Vagina (tissue), 2 donors: ENCODE measurements at regions not wholly inside any gene's neighbourhood (a gene's known extent, or its start where the extent isn't known, plus 50 kb on each side); places are given as distances from the start of the nearest gene placed in this dataset.
A peak's percentile ranks its signal among the peaks of the same experiment; 100 is the strongest.

Source experiments
- DNase-seq, 2 donors: peaks; one replicate each; pipeline ENCODE4 v3.0.0-alpha.2; 2017; ENCODE audit errors: extremely low spot score in 2 of 2
- H3K27ac ChIP-seq: fragments of 200-600 bp; sonication (generic); one replicate; pipeline ENCODE4 v1.5.1; 2019
- H3K27me3 ChIP-seq: fragments of 200-600 bp; sonication (generic); one replicate; pipeline ENCODE4 v1.5.1; 2019
- H3K36me3 ChIP-seq, 2 donors: fragments of 200-600 bp; sonication (generic); one replicate each; pipeline ENCODE4 v1.5.1; 2017 to 2019
- H3K4me1 ChIP-seq: fragments of 200-600 bp; sonication (generic); one replicate; pipeline ENCODE4 v1.5.1; 2019
- H3K4me3 ChIP-seq, 2 donors: fragments of 200-600 bp; sonication (generic); 1 replicate in 1 of 2; 2 replicates in 1 of 2; pipeline ENCODE4 v1.5.1; 2016 to 2019
- H3K9me3 ChIP-seq: fragments of 200-600 bp; sonication (generic); one replicate; pipeline ENCODE4 v1.5.1; 2019
- CTCF ChIP-seq, 3 experiments: fragments of 450-650 bp in 2 of 3; fragments of 200-600 bp in 1 of 3; sonication (generic) in 1 of 3; IDR thresholded peaks; one replicate each; pipeline ENCODE4 v1.5.1; 2017 to 2019; ENCODE audit warnings: antibody characterized with exemption in 3 of 3, mild to moderate bottlenecking in 2 of 3, moderate library complexity in 2 of 3
- POLR2A ChIP-seq, 2 donors: fragments of 450-650 bp; IDR thresholded peaks; one replicate each; pipeline ENCODE4 v1.6.1; 2017; ENCODE audit warnings: antibody characterized with exemption in 2 of 2, mild to moderate bottlenecking in 2 of 2, moderate library complexity in 2 of 2
- POLR2AphosphoS5 ChIP-seq, 2 donors: sonication (generic); formaldehyde crosslinking; IDR thresholded peaks; one replicate each; pipeline ENCODE4 v1.9.0; 2017; ENCODE audit warnings: antibody characterized with exemption in 2 of 2, mild to moderate bottlenecking in 2 of 2, low read depth in 1 of 2; ENCODE audit not compliant: insufficient read depth in 1 of 2
- intact Hi-C: fragments of 100-400 bp; cut with DNase I; formaldehyde crosslinking; loops from one replicate; pipeline ENCODE4 v1.15.1; 2023

DNA sequence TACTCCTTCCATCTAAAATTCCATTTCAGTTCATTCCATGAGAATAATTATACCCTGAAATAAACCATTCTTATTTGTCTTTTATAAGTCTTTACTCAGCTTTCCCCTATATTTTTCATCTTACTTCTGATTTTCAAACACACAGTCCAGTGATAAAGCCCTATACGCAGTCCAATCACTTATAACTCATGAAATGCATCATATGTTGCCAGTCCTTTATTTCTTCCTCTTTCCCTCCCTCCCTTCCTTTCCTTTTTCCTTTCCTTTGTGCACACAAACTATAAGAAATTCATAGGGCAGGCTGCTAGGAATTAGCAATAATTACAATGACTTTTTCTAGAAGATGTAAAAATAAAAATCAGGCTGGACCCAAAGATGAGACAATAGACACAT, 58.8 kb upstream of the RPS23 start:
- TF ChIP-seq CTCF (IDR thresholded peaks at IDR 0.05) (no peak), POLR2A (IDR thresholded peaks at IDR 0.05) (no peak), POLR2AphosphoS5 (IDR thresholded peaks at IDR 0.05; ENCODE audit: insufficient read depth in 1 of 2, low read depth in 1 of 2) (no peak)
- Histone ChIP-seq H3K36me3 (no peaks in the 10 kb centered on the region), H3K4me3 (no peak overlapping the region), H3K27ac (no peak overlapping the region), H3K9me3 (no peaks in the 10 kb centered on the region), H3K27me3 (no peaks in the 10 kb centered on the region), H3K4me1 (peaks cover 11% of the 10 kb centered on the region)
- intact Hi-C loops, result no loop called here
- DNase-seq, result no peak

DNA sequence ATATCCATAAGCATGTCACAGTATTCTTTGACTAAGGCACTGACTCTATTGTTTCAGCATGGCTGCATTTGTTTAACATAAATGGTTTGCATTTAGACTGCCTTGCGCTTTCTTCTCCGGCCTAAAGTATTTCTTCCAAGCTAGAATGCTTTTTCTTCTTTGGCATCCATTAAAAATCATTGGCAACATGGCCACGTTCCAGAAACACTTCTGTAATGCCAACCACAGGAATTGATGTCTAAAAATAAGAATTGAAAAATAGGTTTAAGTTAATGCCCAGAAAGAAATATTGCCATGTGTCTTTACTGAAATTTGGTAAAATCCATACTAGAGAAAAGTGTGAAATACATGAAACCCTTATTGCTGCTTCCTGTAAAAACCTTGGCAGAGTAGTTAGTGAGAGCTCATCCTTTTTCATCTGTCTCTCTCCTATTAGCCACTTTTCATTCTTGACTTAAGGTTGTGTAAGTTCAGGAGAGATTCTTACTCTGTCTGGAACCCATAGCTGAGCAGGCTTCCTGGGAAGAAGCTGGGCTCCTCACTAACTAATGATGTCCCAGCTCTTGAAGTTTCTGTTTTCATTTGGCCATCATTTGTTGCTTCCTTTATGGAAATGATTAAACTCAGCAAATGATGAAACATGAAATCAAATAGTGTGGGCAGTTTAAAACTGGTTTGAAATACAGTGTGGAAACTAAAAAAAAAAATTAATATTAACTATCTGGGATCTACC, 58.2 kb upstream of the RPS23 start:
- no peak for TF ChIP-seq POLR2A (IDR thresholded peaks at IDR 0.05)
- no peak for TF ChIP-seq POLR2AphosphoS5 (IDR thresholded peaks at IDR 0.05; ENCODE audit: insufficient read depth in 1 of 2, low read depth in 1 of 2)
- TF ChIP-seq CTCF (IDR thresholded peaks at IDR 0.05), result no peak
- H3K9me3 ChIP-seq, result no peaks in the 10 kb centered on the region
- peak overlapping the region; percentile 66 for H3K27ac ChIP-seq
- H3K36me3 ChIP-seq, result no peaks in the 10 kb centered on the region
- DNase-seq, result no peak
- H3K27me3 ChIP-seq, result no peaks in the 10 kb centered on the region
- peaks cover 11% of the 10 kb centered on the region for H3K4me1 ChIP-seq
- intact Hi-C loops, result no loop called here
- no peak overlapping the region for H3K4me3 ChIP-seq

DNA sequence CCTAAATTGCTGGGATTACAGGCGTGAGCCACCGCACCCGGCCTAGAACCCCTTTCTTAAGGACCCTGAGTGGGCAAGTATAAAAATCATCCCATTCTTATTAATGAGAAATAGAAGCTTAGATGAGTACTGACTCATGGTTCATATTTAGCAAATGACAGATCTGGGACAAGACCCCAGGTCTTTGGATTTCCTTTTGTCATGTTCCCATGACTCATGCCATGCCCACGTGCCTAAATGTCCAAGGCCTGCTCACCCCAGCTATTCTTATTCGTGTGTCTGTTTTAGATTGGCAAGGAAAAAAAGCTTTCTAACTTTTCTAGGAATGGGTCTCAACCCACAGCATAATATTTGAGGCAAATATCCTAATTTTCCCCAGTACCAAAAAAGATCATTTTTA, 57.7 kb upstream of the RPS23 start:
- no peaks in the 10 kb centered on the region for H3K9me3 ChIP-seq
- peaks cover 11% of the 10 kb centered on the region for H3K4me1 ChIP-seq
- intact Hi-C loops, result no loop called here
- DNase-seq, result peak in 1 of 2 donors; percentile 52
- H3K4me3 ChIP-seq, result no peak overlapping the region
- H3K27ac ChIP-seq, result peak overlapping the region; percentile 66
- no peak for TF ChIP-seq POLR2AphosphoS5 (IDR thresholded peaks at IDR 0.05; ENCODE audit: insufficient read depth in 1 of 2, low read depth in 1 of 2)
- H3K36me3 ChIP-seq, result no peaks in the 10 kb centered on the region
- no peaks in the 10 kb centered on the region for H3K27me3 ChIP-seq

GRCh38 chr5:82334856-82335255, 56.7 kb upstream of the RPS23 start:
- peak overlapping the region; percentile 66 for H3K27ac ChIP-seq

GRCh38 chr5:82334085-82334692, 56.0 kb upstream of the RPS23 start:
- Histone ChIP-seq H3K4me1 (peaks cover 11% of the 10 kb centered on the region), H3K27ac (peak overlapping the region; percentile 66)

More at GRCh38 chr5:82334856-82335255, 56.7 kb upstream of the RPS23 start:
- peaks cover 11% of the 10 kb centered on the region for H3K4me1 ChIP-seq
- H3K9me3 ChIP-seq, result no peaks in the 10 kb centered on the region
- H3K27me3 ChIP-seq, result no peaks in the 10 kb centered on the region
- H3K4me3 ChIP-seq, result no peak overlapping the region
- TF ChIP-seq CTCF (IDR thresholded peaks at IDR 0.05) (no peak), POLR2AphosphoS5 (IDR thresholded peaks at IDR 0.05; ENCODE audit: insufficient read depth in 1 of 2, low read depth in 1 of 2) (no peak), POLR2A (IDR thresholded peaks at IDR 0.05) (no peak)
- peak in 1 of 2 donors; percentile 69 for DNase-seq
- H3K36me3 ChIP-seq, result no peaks in the 10 kb centered on the region
- intact Hi-C loops, result no loop called here

More at GRCh38 chr5:82334085-82334692, 56.0 kb upstream of the RPS23 start:
- no peak for TF ChIP-seq POLR2A (IDR thresholded peaks at IDR 0.05)
- TF ChIP-seq POLR2AphosphoS5 (IDR thresholded peaks at IDR 0.05; ENCODE audit: insufficient read depth in 1 of 2, low read depth in 1 of 2), result no peak
- TF ChIP-seq CTCF (IDR thresholded peaks at IDR 0.05), result no peak
- intact Hi-C loops, result no loop called here
- no peak overlapping the region for H3K4me3 ChIP-seq
- peak in 1 of 2 donors; percentile 13 for DNase-seq
- no peaks in the 10 kb centered on the region for H3K27me3 ChIP-seq
- H3K9me3 ChIP-seq, result no peaks in the 10 kb centered on the region
- H3K36me3 ChIP-seq, result no peaks in the 10 kb centered on the region
